ENCODE measurements at regions not wholly inside any gene's neighbourhood (a gene's known extent, or its start where the extent isn't known, plus 50 kb on each side); places are given as distances from the start of the nearest gene placed in this dataset.
"Not testable (repeated sequence)": the region's sequence is repeated elsewhere in the genome, so short reads cannot be mapped to it uniquely, and the experiment has no call there.

GRCh38 chr16:13325396-13325795 lies 424.0 kb downstream of the SHISA9 start:
- Mint-ChIP-seq H3K4me3 (no peak overlapping the region), H3K27me3 (peaks cover under 1% of the 10 kb centered on the region), H3K4me1 (no peaks in the 10 kb centered on the region), H3K36me3 (ENCODE audit: low read depth) (no peaks in the 10 kb centered on the region), H3K9me3 (peaks cover 8% of the 10 kb centered on the region), H3K27ac (no peak overlapping the region)
- DNase-seq: no peak
- no peak for ATAC-seq

- Mint-ChIP-seq H3K4me3 (no peak overlapping the region), H3K36me3 (ENCODE audit: low read depth) (no peaks in the 10 kb centered on the region), H3K9me3 (peaks cover 4% of the 10 kb centered on the region), H3K4me1 (no peaks in the 10 kb centered on the region), H3K27me3 (peaks cover 3% of the 10 kb centered on the region), H3K27ac (no peak overlapping the region)
- DNase-seq: no peak
- ATAC-seq: no peak
Measured at GRCh38 chr16:13331918-13332317, 430.5 kb downstream of the SHISA9 start.

GRCh38 chr16:13332713-13333255 lies 431.4 kb downstream of the SHISA9 start:
- ATAC-seq: no peak
- H3K4me3 Mint-ChIP-seq: no peak overlapping the region
- peaks cover 4% of the 10 kb centered on the region for H3K9me3 Mint-ChIP-seq
- H3K36me3 Mint-ChIP-seq (ENCODE audit: low read depth): no peaks in the 10 kb centered on the region
- H3K4me1 Mint-ChIP-seq: no peaks in the 10 kb centered on the region
- no peak overlapping the region for H3K27ac Mint-ChIP-seq
- DNase-seq: no peak
- peaks cover 3% of the 10 kb centered on the region for H3K27me3 Mint-ChIP-seq

- no peak for ATAC-seq
- Mint-ChIP-seq H3K4me1 (no peaks in the 10 kb centered on the region), H3K9me3 (peaks cover 4% of the 10 kb centered on the region), H3K27me3 (peaks cover 3% of the 10 kb centered on the region), H3K4me3 (no peak overlapping the region), H3K27ac (no peak overlapping the region), H3K36me3 (ENCODE audit: low read depth) (no peaks in the 10 kb centered on the region)
- DNase-seq: no peak
Measured at GRCh38 chr16:13333336-13333735, 431.9 kb downstream of the SHISA9 start.

- H3K4me3 Mint-ChIP-seq: no peak overlapping the region
- H3K4me1 Mint-ChIP-seq: no peaks in the 10 kb centered on the region
- H3K27ac Mint-ChIP-seq: no peak overlapping the region
- H3K9me3 Mint-ChIP-seq: no peaks in the 10 kb centered on the region
- H3K27me3 Mint-ChIP-seq: no peaks in the 10 kb centered on the region
- DNase-seq (no peak), ATAC-seq (no peak)
- no peaks in the 10 kb centered on the region for H3K36me3 Mint-ChIP-seq (ENCODE audit: low read depth)
Measured at GRCh38 chr16:13335879-13336278, 434.5 kb downstream of the SHISA9 start.

- Mint-ChIP-seq H3K36me3 (ENCODE audit: low read depth) (no peaks in the 10 kb centered on the region), H3K27ac (no peak overlapping the region), H3K9me3 (no peaks in the 10 kb centered on the region), H3K4me3 (no peak overlapping the region), H3K4me1 (no peaks in the 10 kb centered on the region), H3K27me3 (no peaks in the 10 kb centered on the region)
- ATAC-seq: no peak
- DNase-seq: no peak
Measured at GRCh38 chr16:13336335-13336734, 434.9 kb downstream of the SHISA9 start.

GRCh38 chr16:13336907-13337881 lies 435.8 kb downstream of the SHISA9 start:
- DNase-seq; H3K4me3 Mint-ChIP-seq; H3K36me3 Mint-ChIP-seq (ENCODE audit: low read depth); ATAC-seq; H3K9me3 Mint-ChIP-seq; H3K4me1 Mint-ChIP-seq; H3K27me3 Mint-ChIP-seq; H3K27ac Mint-ChIP-seq: not testable (repeated sequence)

- Mint-ChIP-seq H3K27ac (no peak overlapping the region), H3K27me3 (no peaks in the 10 kb centered on the region), H3K36me3 (ENCODE audit: low read depth) (no peaks in the 10 kb centered on the region), H3K4me3 (no peak overlapping the region), H3K4me1 (no peaks in the 10 kb centered on the region), H3K9me3 (no peaks in the 10 kb centered on the region)
- ATAC-seq (no peak), DNase-seq (no peak)
Measured at GRCh38 chr16:13338044-13338443, 436.6 kb downstream of the SHISA9 start.

GRCh38 chr16:13342675-13343074 lies 441.3 kb downstream of the SHISA9 start:
- Mint-ChIP-seq H3K4me3 (no peak overlapping the region), H3K27me3 (no peaks in the 10 kb centered on the region), H3K36me3 (ENCODE audit: low read depth) (no peaks in the 10 kb centered on the region), H3K27ac (no peak overlapping the region), H3K4me1 (no peaks in the 10 kb centered on the region), H3K9me3 (no peaks in the 10 kb centered on the region)
- DNase-seq (no peak), ATAC-seq (no peak)

GRCh38 chr16:13344001-13344400 lies 442.6 kb downstream of the SHISA9 start:
- ATAC-seq (no peak), DNase-seq (no peak)
- H3K9me3 Mint-ChIP-seq: no peaks in the 10 kb centered on the region
- H3K27ac Mint-ChIP-seq: no peak overlapping the region
- no peaks in the 10 kb centered on the region for H3K4me1 Mint-ChIP-seq
- no peaks in the 10 kb centered on the region for H3K36me3 Mint-ChIP-seq (ENCODE audit: low read depth)
- no peak overlapping the region for H3K4me3 Mint-ChIP-seq
- no peaks in the 10 kb centered on the region for H3K27me3 Mint-ChIP-seq

GRCh38 chr16:13348416-13348815 lies 447.0 kb downstream of the SHISA9 start:
- Mint-ChIP-seq H3K9me3 (no peaks in the 10 kb centered on the region), H3K36me3 (ENCODE audit: low read depth) (no peaks in the 10 kb centered on the region), H3K4me3 (no peak overlapping the region), H3K27ac (no peak overlapping the region), H3K4me1 (no peaks in the 10 kb centered on the region), H3K27me3 (no peaks in the 10 kb centered on the region)
- DNase-seq (no peak), ATAC-seq (no peak)

GRCh38 chr16:13350000-13350399 lies 448.6 kb downstream of the SHISA9 start:
- no peak for DNase-seq
- no peaks in the 10 kb centered on the region for H3K9me3 Mint-ChIP-seq
- ATAC-seq: no peak
- no peak overlapping the region for H3K27ac Mint-ChIP-seq
- H3K4me3 Mint-ChIP-seq: no peak overlapping the region
- H3K36me3 Mint-ChIP-seq (ENCODE audit: low read depth): no peaks in the 10 kb centered on the region
- H3K4me1 Mint-ChIP-seq: no peaks in the 10 kb centered on the region
- no peaks in the 10 kb centered on the region for H3K27me3 Mint-ChIP-seq

- no peak for ATAC-seq
- Mint-ChIP-seq H3K27ac (no peak overlapping the region), H3K4me1 (no peaks in the 10 kb centered on the region), H3K27me3 (no peaks in the 10 kb centered on the region), H3K4me3 (no peak overlapping the region), H3K9me3 (no peaks in the 10 kb centered on the region), H3K36me3 (ENCODE audit: low read depth) (no peaks in the 10 kb centered on the region)
- no peak for DNase-seq
Measured at GRCh38 chr16:13351181-13351580, 449.8 kb downstream of the SHISA9 start.

- Mint-ChIP-seq H3K27me3 (no peaks in the 10 kb centered on the region), H3K4me1 (no peaks in the 10 kb centered on the region), H3K27ac (no peak overlapping the region)
Measured at GRCh38 chr16:13351601-13352217, 450.3 kb downstream of the SHISA9 start.

GRCh38 chr16:13352796-13353195 lies 451.4 kb downstream of the SHISA9 start:
- H3K27me3 Mint-ChIP-seq; H3K27ac Mint-ChIP-seq; ATAC-seq; H3K36me3 Mint-ChIP-seq (ENCODE audit: low read depth); H3K4me1 Mint-ChIP-seq; DNase-seq; H3K4me3 Mint-ChIP-seq; H3K9me3 Mint-ChIP-seq: not testable (repeated sequence)

More at GRCh38 chr16:13351601-13352217, 450.3 kb downstream of the SHISA9 start:
- Mint-ChIP-seq H3K4me3 (no peak overlapping the region), H3K9me3 (no peaks in the 10 kb centered on the region), H3K36me3 (ENCODE audit: low read depth) (no peaks in the 10 kb centered on the region)
- DNase-seq (no peak), ATAC-seq (no peak)

Measured in activated naive CD8-positive, alpha-beta T cell treated with anti-CD3 and anti-CD28 coated beads, Interleukin-2, amount 50 U/mL, for 24 hours (primary cell).